SK-N-SH (cell line): ENCODE measurements at regions not wholly inside any gene's neighbourhood (a gene's known extent, or its start where the extent isn't known, plus 50 kb on each side); places are given as distances from the start of the nearest gene placed in this dataset.
"Not testable (repeated sequence)": the region's sequence is repeated elsewhere in the genome, so short reads cannot be mapped to it uniquely, and the experiment has no call there.

Experiments used
- RCOR1 ChIP-seq: fragments of 150-350 bp; IDR thresholded peaks from 2 replicates; pipeline ENCODE4 v1.6.1; 2017; ENCODE audit warnings: antibody characterized with exemption, low read length
- YY1 ChIP-seq: IDR thresholded peaks from 2 replicates; pipeline ENCODE4 v1.4.0; 2012; ENCODE audit warnings: low read depth, mild to moderate bottlenecking
- TF ChIP-seq, protein P1 (sequence below): fragments of 200-600 bp; sonication (generic); IDR thresholded peaks from 2 replicates; pipeline ENCODE4 v1.6.1; 2017; ENCODE audit warnings: antibody characterized with exemption, mild to moderate bottlenecking, moderate library complexity
- TF ChIP-seq, protein P2 (sequence below): IDR thresholded peaks from 2 replicates; pipeline ENCODE4 v1.4.0; 2012; ENCODE audit warnings: low read depth

- TF ChIP-seq, protein P1, sequence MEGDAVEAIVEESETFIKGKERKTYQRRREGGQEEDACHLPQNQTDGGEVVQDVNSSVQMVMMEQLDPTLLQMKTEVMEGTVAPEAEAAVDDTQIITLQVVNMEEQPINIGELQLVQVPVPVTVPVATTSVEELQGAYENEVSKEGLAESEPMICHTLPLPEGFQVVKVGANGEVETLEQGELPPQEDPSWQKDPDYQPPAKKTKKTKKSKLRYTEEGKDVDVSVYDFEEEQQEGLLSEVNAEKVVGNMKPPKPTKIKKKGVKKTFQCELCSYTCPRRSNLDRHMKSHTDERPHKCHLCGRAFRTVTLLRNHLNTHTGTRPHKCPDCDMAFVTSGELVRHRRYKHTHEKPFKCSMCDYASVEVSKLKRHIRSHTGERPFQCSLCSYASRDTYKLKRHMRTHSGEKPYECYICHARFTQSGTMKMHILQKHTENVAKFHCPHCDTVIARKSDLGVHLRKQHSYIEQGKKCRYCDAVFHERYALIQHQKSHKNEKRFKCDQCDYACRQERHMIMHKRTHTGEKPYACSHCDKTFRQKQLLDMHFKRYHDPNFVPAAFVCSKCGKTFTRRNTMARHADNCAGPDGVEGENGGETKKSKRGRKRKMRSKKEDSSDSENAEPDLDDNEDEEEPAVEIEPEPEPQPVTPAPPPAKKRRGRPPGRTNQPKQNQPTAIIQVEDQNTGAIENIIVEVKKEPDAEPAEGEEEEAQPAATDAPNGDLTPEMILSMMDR = not testable (repeated sequence)
- TF ChIP-seq, protein P2, sequence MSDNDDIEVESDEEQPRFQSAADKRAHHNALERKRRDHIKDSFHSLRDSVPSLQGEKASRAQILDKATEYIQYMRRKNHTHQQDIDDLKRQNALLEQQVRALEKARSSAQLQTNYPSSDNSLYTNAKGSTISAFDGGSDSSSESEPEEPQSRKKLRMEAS = not testable (repeated sequence)
- TF ChIP-seq YY1, RCOR1: not testable (repeated sequence)
Measured at GRCh38 chr16:70048083-70048482, 66.0 kb upstream of the PDPR start.
